Fibroblast of mammary gland (primary cell): ENCODE measurements at regions not wholly inside any gene's neighbourhood (a gene's known extent, or its start where the extent isn't known, plus 50 kb on each side); places are given as distances from the start of the nearest gene placed in this dataset.

Source experiments
- DNase-seq: peaks from one replicate; pipeline ENCODE4 v3.0.0-alpha.2; 2010; ENCODE audit warnings: low read depth
- H3K4me3 ChIP-seq: 2 replicates; pipeline ENCODE4 v1.5.1; 2011; ENCODE audit warnings: low read depth, mild to moderate bottlenecking, low read length, moderate library complexity; ENCODE audit not compliant: control insufficient read depth
- CTCF ChIP-seq: conservative IDR thresholded peaks from 2 replicates; pipeline ENCODE4 v1.5.1; 2011; ENCODE audit warnings: low read depth, low read length, inconsistent platforms; ENCODE audit not compliant: control insufficient read depth, insufficient read depth

- no peak overlapping the region for H3K4me3 ChIP-seq
- no peak for TF ChIP-seq CTCF
- no peak for DNase-seq
These were observed 54.7 kb upstream of the PGM2 start for GRCh38 chr4:37771771-37772170.

- no peak for TF ChIP-seq CTCF
- DNase-seq: peak; percentile 59
- no peak overlapping the region for H3K4me3 ChIP-seq
These were observed 56.5 kb upstream of the PGM2 start for GRCh38 chr4:37770016-37770415.

- no peak overlapping the region for H3K4me3 ChIP-seq
- DNase-seq: no peak
- no peak for TF ChIP-seq CTCF
These were observed 57.0 kb upstream of the PGM2 start for GRCh38 chr4:37769391-37769989.

- peak; percentile 59 for DNase-seq
- no peak for TF ChIP-seq CTCF
- no peak overlapping the region for H3K4me3 ChIP-seq
These were observed 58.9 kb upstream of the PGM2 start for GRCh38 chr4:37767546-37767945.

- no peak overlapping the region for H3K4me3 ChIP-seq
- TF ChIP-seq CTCF: no peak
- no peak for DNase-seq
These were observed 59.5 kb upstream of the PGM2 start for GRCh38 chr4:37767019-37767418.

- no peak for TF ChIP-seq CTCF
- no peak overlapping the region for H3K4me3 ChIP-seq
These were observed 60.7 kb upstream of the PGM2 start for GRCh38 chr4:37765741-37766140.

GRCh38 chr4:37763831-37764230 lies 62.7 kb upstream of the PGM2 start:
- DNase-seq: no peak
- TF ChIP-seq CTCF: no peak
- no peak overlapping the region for H3K4me3 ChIP-seq

More at GRCh38 chr4:37765741-37766140, 60.7 kb upstream of the PGM2 start:
- DNase-seq: no peak
